PC-9 (cell line): ENCODE measurements at regions not wholly inside any gene's neighbourhood (a gene's known extent, or its start where the extent isn't known, plus 50 kb on each side); places are given as distances from the start of the nearest gene placed in this dataset.

Source experiments
- CTCF ChIP-seq: fragments of 200-600 bp; sonication (generic); conservative IDR thresholded peaks from 2 replicates; pipeline ENCODE4 v1.6.1; 2017; ENCODE audit warnings: mixed run types, antibody characterized with exemption, mild to moderate bottlenecking, moderate library complexity
- EZH2 ChIP-seq: fragments of 200-600 bp; sonication (generic); IDR thresholded peaks from 2 replicates; pipeline ENCODE4 v1.8.0; 2017; ENCODE audit warnings: antibody characterized with exemption, low read depth

GRCh38 chr5:174581894-174582293 is 142.5 kb upstream of the MSX2 start:
- TF ChIP-seq CTCF (no peak), EZH2 (no peak)
